ENCODE measurements at regions not wholly inside any gene's neighbourhood (a gene's known extent, or its start where the extent isn't known, plus 50 kb on each side); places are given as distances from the start of the nearest gene placed in this dataset.

DNA sequence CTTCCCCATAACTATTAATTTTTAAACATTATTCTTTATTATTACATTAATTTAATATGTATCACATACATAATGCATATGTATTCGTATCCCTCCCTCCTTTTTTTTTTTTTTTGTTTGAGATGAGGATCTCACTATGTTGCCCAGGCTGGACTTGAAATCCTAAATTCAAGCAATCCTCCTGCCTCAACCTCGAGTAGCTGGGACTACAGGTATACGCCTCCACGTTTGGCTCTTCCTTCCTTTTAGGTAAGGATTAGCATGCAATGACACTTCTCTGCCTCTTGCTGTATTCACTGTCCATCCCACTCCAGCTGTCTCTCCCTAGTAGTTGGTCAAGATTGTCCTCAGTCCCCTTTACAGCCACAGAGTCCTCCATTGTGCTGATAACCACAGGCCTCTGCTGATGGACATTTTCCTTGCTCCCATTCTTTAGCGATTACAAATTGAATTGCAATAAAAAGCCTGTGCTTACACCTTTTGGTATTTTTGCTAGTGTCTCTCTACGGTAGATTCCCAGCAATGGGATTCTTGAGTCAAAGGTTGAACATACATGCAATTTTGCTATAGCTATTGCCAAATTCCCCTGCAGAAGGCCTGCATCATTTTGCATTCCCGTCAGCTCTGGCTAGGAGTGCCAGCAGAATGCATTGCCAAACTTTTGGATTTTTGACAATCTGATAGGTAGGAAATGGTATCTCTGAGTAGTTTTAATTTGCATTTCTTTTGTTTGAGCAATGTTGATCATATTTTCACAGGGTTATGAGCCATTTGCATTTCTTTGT lies 156.6 kb downstream of the SMAD6 start:
- Histone ChIP-seq H3K9me2 (ENCODE audit: insufficient read depth, low read length) (no peaks in the 10 kb centered on the region), H3K4me2 (ENCODE audit: low read length) (no peak overlapping the region), H3K27ac (ENCODE audit: low read depth, low read length, poor library complexity, severe bottlenecking) (no peak overlapping the region), H3K36me3 (ENCODE audit: insufficient read depth, low read length) (no peaks in the 10 kb centered on the region), H3K9me3 (ENCODE audit: low read length) (no peaks in the 10 kb centered on the region), H3K4me3 (ENCODE audit: low read depth, low read length, poor library complexity, severe bottlenecking) (no peak overlapping the region), H3K79me2 (ENCODE audit: insufficient read depth, low read depth, low read length) (no peaks in the 10 kb centered on the region), H2AFZ (ENCODE audit: low read length) (no peak overlapping the region), H3K4me1 (ENCODE audit: insufficient read depth, low read length, poor library complexity, severe bottlenecking) (peaks cover 4% of the 10 kb centered on the region), H4K20me1 (ENCODE audit: insufficient read depth, low read length) (no peaks in the 10 kb centered on the region)
- no TSS peak for BruUV-seq (replicated peaks)
- ChIA-PET CTCF (ENCODE audit: unreplicated experiment) (no interaction called here), POLR2A (interaction anchor here (0.6 kb wide), 2 partner anchors 16 to 246 kb away, joined by 3 read pairs; no protein-coding TSS in a partner anchor)
- no peak for TF ChIP-seq EZH2phosphoT487 (IDR thresholded peaks at IDR 0.05; ENCODE audit: borderline replicate concordance, low read depth, low read length)
- TF ChIP-seq, protein P1, sequence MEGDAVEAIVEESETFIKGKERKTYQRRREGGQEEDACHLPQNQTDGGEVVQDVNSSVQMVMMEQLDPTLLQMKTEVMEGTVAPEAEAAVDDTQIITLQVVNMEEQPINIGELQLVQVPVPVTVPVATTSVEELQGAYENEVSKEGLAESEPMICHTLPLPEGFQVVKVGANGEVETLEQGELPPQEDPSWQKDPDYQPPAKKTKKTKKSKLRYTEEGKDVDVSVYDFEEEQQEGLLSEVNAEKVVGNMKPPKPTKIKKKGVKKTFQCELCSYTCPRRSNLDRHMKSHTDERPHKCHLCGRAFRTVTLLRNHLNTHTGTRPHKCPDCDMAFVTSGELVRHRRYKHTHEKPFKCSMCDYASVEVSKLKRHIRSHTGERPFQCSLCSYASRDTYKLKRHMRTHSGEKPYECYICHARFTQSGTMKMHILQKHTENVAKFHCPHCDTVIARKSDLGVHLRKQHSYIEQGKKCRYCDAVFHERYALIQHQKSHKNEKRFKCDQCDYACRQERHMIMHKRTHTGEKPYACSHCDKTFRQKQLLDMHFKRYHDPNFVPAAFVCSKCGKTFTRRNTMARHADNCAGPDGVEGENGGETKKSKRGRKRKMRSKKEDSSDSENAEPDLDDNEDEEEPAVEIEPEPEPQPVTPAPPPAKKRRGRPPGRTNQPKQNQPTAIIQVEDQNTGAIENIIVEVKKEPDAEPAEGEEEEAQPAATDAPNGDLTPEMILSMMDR (conservative IDR thresholded peaks at IDR 0.05; ENCODE audit: low read length), result no peak
- DNase-seq (ENCODE audit: low spot score), result no peak
- intact Hi-C loops (cut with micrococcal nuclease; ENCODE audit: unreplicated experiment), result no loop called here

DNA sequence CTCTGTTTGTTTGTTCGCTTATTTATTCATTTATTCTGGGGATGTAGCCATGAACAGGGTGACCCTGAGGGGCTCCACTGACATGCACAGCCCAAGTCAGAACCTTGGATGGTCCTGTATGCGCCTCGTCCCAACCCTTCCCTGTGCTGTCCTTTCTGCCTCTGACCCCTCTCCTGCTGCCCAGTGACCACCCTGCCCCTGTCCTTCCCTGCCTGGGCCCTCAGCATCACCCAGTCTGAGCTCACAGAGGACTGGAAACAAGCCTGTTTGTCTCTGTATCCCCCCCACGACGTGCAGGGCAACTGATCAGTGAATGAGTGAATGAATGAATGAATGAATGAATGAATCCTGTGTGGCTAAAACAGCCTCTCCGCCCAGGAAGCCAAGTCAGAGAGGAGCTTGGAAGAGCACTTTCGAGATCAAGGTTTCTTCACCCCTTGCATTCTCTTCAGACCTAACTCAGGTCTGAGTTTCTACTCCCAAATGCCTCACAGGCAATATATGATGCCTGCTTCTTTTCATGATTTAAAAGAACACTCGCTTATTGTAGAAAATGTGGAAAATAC lies 157.7 kb downstream of the SMAD6 start:
- Histone ChIP-seq H3K36me3 (ENCODE audit: insufficient read depth, low read length) (no peaks in the 10 kb centered on the region), H2AFZ (ENCODE audit: low read length) (no peak overlapping the region), H4K20me1 (ENCODE audit: insufficient read depth, low read length) (no peaks in the 10 kb centered on the region), H3K9me3 (ENCODE audit: low read length) (no peaks in the 10 kb centered on the region), H3K4me3 (ENCODE audit: low read depth, low read length, poor library complexity, severe bottlenecking) (no peak overlapping the region), H3K9me2 (ENCODE audit: insufficient read depth, low read length) (no peaks in the 10 kb centered on the region), H3K79me2 (ENCODE audit: insufficient read depth, low read depth, low read length) (no peaks in the 10 kb centered on the region), H3K4me1 (ENCODE audit: insufficient read depth, low read length, poor library complexity, severe bottlenecking) (peaks cover 4% of the 10 kb centered on the region), H3K4me2 (ENCODE audit: low read length) (no peak overlapping the region), H3K27ac (ENCODE audit: low read depth, low read length, poor library complexity, severe bottlenecking) (no peak overlapping the region)
- no peak for TF ChIP-seq EZH2phosphoT487 (IDR thresholded peaks at IDR 0.05; ENCODE audit: borderline replicate concordance, low read depth, low read length)
- TF ChIP-seq, protein P1 (conservative IDR thresholded peaks at IDR 0.05; ENCODE audit: low read length), result no peak
- POLR2A ChIA-PET, result no interaction called here
- CTCF ChIA-PET (ENCODE audit: unreplicated experiment), result no interaction called here
- intact Hi-C loops (cut with micrococcal nuclease; ENCODE audit: unreplicated experiment), result loop anchor here (2.0 kb wide), 1 partner anchor 25 kb away; no protein-coding TSS in a partner anchor
- DNase-seq (ENCODE audit: low spot score), result no peak
- no TSS peak for BruUV-seq (replicated peaks)

DNA sequence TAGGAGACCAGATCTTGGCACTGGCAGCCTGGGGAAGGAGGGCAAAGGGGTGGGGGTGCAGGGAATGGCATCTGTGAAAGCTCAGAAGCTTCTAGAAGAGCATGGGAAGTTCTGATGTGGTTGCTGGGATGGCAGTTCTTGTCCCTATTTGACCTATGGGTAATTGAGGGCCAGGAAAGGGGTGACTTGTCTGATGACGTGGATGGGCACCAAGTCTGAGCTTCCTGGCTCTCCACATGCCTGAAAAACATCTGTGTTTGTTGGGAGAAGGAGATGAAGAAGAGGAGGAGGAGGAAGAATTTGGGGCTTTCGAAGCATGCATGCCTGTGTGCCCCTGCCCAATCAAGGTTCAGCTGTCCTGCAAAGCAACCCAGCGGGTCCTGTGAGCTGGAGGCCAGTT lies 158.8 kb downstream of the SMAD6 start:
- Histone ChIP-seq H4K20me1 (ENCODE audit: insufficient read depth, low read length) (no peaks in the 10 kb centered on the region), H3K4me1 (ENCODE audit: insufficient read depth, low read length, poor library complexity, severe bottlenecking) (peaks cover 11% of the 10 kb centered on the region), H3K4me2 (ENCODE audit: low read length) (no peak overlapping the region), H3K4me3 (ENCODE audit: low read depth, low read length, poor library complexity, severe bottlenecking) (no peak overlapping the region), H3K27ac (ENCODE audit: low read depth, low read length, poor library complexity, severe bottlenecking) (no peak overlapping the region), H2AFZ (ENCODE audit: low read length) (no peak overlapping the region), H3K9me2 (ENCODE audit: insufficient read depth, low read length) (no peaks in the 10 kb centered on the region), H3K36me3 (ENCODE audit: insufficient read depth, low read length) (no peaks in the 10 kb centered on the region), H3K79me2 (ENCODE audit: insufficient read depth, low read depth, low read length) (no peaks in the 10 kb centered on the region), H3K9me3 (ENCODE audit: low read length) (no peaks in the 10 kb centered on the region)
- no peak for DNase-seq (ENCODE audit: low spot score)
- TF ChIP-seq, protein P1 (conservative IDR thresholded peaks at IDR 0.05; ENCODE audit: low read length), result no peak
- TF ChIP-seq EZH2phosphoT487 (IDR thresholded peaks at IDR 0.05; ENCODE audit: borderline replicate concordance, low read depth, low read length), result no peak
- intact Hi-C loops (cut with micrococcal nuclease; ENCODE audit: unreplicated experiment), result loop anchor here (2.0 kb wide), 1 partner anchor 26 kb away; no protein-coding TSS in a partner anchor
- BruUV-seq (replicated peaks), result no TSS peak
- ChIA-PET POLR2A (no interaction called here), CTCF (ENCODE audit: unreplicated experiment) (no interaction called here)

Measured in OCI-LY7 (cell line).